SK-N-SH (cell line): ENCODE measurements at regions not wholly inside any gene's neighbourhood (a gene's known extent, or its start where the extent isn't known, plus 50 kb on each side); places are given as distances from the start of the nearest gene placed in this dataset.

Source experiments
- JUND ChIP-seq: IDR thresholded peaks from 2 replicates; pipeline ENCODE4 v1.4.0; 2012
- RAD21 ChIP-seq: IDR thresholded peaks from 2 replicates; pipeline ENCODE4 v1.6.1; 2012; ENCODE audit warnings: mild to moderate bottlenecking, low read length
- TF ChIP-seq, protein P1 (sequence below): fragments of 200-600 bp; sonication (generic); IDR thresholded peaks from 2 replicates; pipeline ENCODE4 v1.6.1; 2017; ENCODE audit warnings: antibody characterized with exemption, mild to moderate bottlenecking, moderate library complexity
- TF ChIP-seq, protein P2 (sequence below): IDR thresholded peaks from 2 replicates; pipeline ENCODE4 v1.4.0; 2012; ENCODE audit warnings: low read depth, borderline replicate concordance

DNA sequence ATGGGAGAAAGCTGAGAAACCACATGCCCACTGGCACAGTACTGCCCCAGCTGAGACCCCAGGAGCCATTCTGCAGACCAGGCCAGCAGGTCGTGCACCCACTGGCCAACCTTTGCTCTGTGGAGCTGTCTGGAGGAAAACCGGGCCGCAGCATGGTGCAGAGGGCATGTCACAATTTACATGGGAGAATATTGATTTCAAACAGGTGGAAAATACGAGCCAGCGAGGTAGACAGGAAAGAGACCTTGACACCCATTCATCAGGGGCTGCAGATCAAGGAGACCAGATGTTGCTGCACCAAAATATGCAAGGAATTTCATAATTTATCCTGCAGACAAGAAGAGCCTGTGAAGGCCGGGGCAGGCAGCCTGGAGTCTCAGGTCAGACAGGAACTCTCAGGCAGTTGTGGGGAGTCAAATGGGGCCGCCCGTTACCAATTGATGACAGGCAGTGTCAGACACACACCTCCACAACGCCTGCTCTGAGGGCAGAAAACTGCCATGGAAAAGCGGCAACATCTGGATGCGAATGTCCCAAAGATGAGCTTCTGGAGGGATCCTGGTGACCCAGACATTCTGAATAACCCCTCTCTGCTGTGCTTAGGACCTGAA lies 74.6 kb upstream of the BCL11B start:
- TF ChIP-seq RAD21: no peak
- TF ChIP-seq, protein P1, sequence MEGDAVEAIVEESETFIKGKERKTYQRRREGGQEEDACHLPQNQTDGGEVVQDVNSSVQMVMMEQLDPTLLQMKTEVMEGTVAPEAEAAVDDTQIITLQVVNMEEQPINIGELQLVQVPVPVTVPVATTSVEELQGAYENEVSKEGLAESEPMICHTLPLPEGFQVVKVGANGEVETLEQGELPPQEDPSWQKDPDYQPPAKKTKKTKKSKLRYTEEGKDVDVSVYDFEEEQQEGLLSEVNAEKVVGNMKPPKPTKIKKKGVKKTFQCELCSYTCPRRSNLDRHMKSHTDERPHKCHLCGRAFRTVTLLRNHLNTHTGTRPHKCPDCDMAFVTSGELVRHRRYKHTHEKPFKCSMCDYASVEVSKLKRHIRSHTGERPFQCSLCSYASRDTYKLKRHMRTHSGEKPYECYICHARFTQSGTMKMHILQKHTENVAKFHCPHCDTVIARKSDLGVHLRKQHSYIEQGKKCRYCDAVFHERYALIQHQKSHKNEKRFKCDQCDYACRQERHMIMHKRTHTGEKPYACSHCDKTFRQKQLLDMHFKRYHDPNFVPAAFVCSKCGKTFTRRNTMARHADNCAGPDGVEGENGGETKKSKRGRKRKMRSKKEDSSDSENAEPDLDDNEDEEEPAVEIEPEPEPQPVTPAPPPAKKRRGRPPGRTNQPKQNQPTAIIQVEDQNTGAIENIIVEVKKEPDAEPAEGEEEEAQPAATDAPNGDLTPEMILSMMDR: no peak
- TF ChIP-seq, protein P2, sequence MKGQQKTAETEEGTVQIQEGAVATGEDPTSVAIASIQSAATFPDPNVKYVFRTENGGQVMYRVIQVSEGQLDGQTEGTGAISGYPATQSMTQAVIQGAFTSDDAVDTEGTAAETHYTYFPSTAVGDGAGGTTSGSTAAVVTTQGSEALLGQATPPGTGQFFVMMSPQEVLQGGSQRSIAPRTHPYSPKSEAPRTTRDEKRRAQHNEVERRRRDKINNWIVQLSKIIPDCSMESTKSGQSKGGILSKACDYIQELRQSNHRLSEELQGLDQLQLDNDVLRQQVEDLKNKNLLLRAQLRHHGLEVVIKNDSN: no peak
- TF ChIP-seq JUND: no peak
